ENCODE measurements at regions not wholly inside any gene's neighbourhood (a gene's known extent, or its start where the extent isn't known, plus 50 kb on each side); places are given as distances from the start of the nearest gene placed in this dataset.
A peak's percentile ranks its signal among the peaks of the same experiment; 100 is the strongest.

DNA sequence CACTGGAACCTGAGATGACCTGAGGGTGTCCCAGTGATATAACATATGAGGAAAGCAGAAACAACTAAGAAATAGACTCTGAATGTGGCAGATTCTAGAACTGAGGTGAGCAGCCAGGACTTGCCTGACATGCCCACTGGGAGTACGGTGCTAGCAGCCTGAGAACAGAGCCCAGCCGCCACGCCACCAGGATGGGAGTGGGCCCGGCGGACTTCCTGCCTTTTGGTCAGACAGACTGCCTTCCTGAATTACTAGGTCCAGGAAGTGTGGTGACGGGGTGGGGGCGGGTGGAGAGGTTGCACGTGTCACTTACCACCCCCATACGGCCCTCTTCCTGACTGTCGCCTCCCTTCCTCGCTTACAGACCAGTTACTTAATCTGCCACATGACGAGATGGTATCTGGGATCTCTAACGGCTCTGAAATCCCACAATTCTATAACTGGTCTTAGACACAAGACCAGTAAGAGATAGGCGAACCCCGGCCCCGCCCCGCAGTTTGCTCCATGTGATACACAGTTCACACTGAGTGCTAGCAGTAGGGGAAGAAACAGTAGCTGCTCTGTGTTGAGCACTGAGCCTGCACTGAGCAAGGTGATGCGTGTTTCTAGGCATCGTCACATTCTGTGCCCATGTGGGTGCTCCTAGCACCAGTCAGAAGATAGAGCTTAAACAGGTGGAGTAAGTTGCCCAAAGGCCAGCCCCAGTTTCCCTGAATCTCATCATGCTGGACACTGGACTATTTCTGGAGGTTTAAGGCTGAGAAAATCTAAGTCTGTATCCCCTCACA lies 95.7 kb downstream of the CPN2 start:
- Histone ChIP-seq H3K36me3 (ENCODE audit: low read depth) (no peaks in the 10 kb centered on the region), H3K27ac (ENCODE audit: poor library complexity, severe bottlenecking) (no peak overlapping the region), H3K4me1 (ENCODE audit: insufficient read depth, poor library complexity, severe bottlenecking) (no peaks in the 10 kb centered on the region), H3K9me3 (ENCODE audit: severe bottlenecking) (no peaks in the 10 kb centered on the region), H3K27me3 (ENCODE audit: insufficient read depth, poor library complexity, severe bottlenecking) (no peaks in the 10 kb centered on the region), H3K4me3 (ENCODE audit: severe bottlenecking) (no peak overlapping the region)
- ATAC-seq (ENCODE audit: low read depth) (0 out of 3 replicates have a peak, but pooled peaks have one; percentile 17), DNase-seq (ENCODE audit: low spot score) (no peak)
- TF ChIP-seq, protein P1, sequence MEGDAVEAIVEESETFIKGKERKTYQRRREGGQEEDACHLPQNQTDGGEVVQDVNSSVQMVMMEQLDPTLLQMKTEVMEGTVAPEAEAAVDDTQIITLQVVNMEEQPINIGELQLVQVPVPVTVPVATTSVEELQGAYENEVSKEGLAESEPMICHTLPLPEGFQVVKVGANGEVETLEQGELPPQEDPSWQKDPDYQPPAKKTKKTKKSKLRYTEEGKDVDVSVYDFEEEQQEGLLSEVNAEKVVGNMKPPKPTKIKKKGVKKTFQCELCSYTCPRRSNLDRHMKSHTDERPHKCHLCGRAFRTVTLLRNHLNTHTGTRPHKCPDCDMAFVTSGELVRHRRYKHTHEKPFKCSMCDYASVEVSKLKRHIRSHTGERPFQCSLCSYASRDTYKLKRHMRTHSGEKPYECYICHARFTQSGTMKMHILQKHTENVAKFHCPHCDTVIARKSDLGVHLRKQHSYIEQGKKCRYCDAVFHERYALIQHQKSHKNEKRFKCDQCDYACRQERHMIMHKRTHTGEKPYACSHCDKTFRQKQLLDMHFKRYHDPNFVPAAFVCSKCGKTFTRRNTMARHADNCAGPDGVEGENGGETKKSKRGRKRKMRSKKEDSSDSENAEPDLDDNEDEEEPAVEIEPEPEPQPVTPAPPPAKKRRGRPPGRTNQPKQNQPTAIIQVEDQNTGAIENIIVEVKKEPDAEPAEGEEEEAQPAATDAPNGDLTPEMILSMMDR (IDR thresholded peaks at IDR 0.05; ENCODE audit: poor library complexity, severe bottlenecking): no peak

DNA sequence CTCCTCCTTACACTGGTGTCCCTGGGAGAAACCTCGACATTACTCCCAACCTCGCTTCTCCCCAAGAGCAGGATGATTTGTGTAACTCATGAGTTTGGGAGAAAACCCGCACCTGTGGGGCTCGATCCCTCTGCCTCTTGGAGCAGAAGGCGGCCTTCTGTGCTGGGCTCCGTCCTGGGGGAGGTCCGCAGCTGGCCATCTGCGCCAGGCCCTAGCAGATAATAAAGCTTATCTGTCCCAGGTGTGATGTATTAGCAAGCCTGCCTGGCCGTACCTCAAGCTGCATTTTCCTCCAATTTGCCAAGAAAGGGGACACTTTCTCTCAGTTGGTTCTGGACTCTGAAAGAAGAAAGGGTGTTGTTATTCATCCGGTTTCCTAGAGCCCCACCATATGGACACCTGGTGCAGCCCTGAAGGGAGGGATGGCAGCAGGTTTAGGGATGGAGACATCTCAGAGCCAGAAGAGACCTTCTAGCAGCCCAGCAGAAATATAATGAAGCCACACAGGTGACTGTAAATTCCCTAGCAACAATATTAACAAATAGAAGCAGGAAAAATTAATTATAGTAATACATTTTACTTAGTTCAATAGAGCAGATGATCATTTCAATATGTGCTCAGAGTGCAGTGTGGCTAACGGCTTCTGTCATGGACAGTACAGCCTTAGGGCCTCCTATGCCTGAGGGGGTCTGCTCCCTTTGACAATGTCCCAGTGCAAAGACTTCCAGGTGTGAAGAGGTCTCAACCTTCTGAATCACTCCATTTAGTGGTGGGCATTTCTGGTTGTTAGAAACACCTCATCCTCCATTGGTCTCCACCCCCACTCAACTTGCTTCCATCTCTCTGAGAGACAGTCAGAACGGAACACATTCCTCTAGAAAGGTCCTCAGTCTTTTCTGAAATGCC lies 94.8 kb downstream of the CPN2 start:
- H3K4me3 ChIP-seq (ENCODE audit: severe bottlenecking): no peak overlapping the region
- ATAC-seq (ENCODE audit: low read depth) (no peak), DNase-seq (ENCODE audit: low spot score) (no peak)
- no peaks in the 10 kb centered on the region for H3K9me3 ChIP-seq (ENCODE audit: severe bottlenecking)
- TF ChIP-seq, protein P1 (IDR thresholded peaks at IDR 0.05; ENCODE audit: poor library complexity, severe bottlenecking): no peak
- H3K36me3 ChIP-seq (ENCODE audit: low read depth): no peaks in the 10 kb centered on the region
- H3K27ac ChIP-seq (ENCODE audit: poor library complexity, severe bottlenecking): no peak overlapping the region
- no peaks in the 10 kb centered on the region for H3K4me1 ChIP-seq (ENCODE audit: insufficient read depth, poor library complexity, severe bottlenecking)
- no peaks in the 10 kb centered on the region for H3K27me3 ChIP-seq (ENCODE audit: insufficient read depth, poor library complexity, severe bottlenecking)

DNA sequence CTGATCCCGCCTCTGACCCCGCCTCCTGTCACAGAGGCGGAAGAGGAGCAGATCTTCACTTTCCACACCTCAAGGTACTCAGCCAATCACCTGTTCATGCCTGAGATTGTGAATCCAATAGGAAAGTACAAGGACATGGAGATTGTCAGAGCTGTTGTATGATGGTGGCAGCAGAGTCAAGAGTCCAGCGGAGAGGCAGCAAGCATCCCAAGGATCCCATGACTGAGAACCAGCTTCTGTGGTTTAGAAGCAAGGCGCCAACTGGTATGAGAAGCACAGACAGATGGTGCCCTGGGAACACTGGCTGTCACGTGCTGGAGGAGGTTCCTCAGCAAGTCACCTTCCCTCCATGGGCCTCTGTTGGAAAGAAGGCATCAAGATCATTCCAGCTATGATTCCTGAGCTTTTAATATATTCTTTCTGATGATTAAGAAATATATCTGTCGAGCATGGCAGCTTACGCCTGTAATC lies 93.9 kb downstream of the CPN2 start:
- TF ChIP-seq, protein P1 (IDR thresholded peaks at IDR 0.05; ENCODE audit: poor library complexity, severe bottlenecking): no peak
- Histone ChIP-seq H3K36me3 (ENCODE audit: low read depth) (no peaks in the 10 kb centered on the region), H3K27ac (ENCODE audit: poor library complexity, severe bottlenecking) (no peak overlapping the region), H3K4me3 (ENCODE audit: severe bottlenecking) (no peak overlapping the region), H3K9me3 (ENCODE audit: severe bottlenecking) (no peaks in the 10 kb centered on the region), H3K27me3 (ENCODE audit: insufficient read depth, poor library complexity, severe bottlenecking) (no peaks in the 10 kb centered on the region), H3K4me1 (ENCODE audit: insufficient read depth, poor library complexity, severe bottlenecking) (no peaks in the 10 kb centered on the region)
- ATAC-seq (ENCODE audit: low read depth): no peak
- DNase-seq (ENCODE audit: low spot score): no peak

DNA sequence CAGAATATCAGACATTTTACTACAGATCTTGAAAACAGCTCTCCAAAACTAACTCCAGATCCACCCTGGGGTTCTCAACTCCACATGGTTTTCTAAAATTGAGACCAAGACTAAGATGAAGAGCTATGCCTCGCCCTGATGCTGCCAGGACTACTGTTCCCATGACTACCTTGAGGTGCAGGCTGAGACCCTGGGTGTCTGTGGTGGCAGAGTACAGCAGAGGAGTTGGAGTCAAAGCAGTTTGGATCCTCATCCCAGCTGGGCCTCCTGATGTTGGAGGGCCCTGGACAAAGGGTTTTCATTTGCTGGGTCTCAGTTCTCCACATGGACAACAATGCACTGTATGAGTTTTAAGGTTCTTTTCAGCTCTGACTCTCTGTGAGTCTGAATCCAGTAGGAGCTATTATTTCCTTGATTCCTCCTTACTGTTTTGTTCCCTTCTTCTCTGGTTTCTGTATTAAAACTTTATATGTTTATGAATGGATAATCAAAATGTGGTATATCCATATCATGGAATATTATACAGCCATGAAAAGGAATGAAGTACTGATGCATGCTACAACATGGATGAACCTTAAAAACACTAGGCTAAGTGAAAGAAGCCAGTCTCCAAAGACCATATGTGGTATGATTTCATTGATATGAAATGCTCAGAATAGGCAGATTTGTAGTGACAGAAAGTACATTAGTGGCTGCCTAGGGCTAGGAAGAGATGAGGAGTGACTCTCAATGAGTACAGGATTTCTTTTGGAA lies 93.0 kb downstream of the CPN2 start:
- TF ChIP-seq, protein P1 (IDR thresholded peaks at IDR 0.05; ENCODE audit: poor library complexity, severe bottlenecking): no peak
- no peaks in the 10 kb centered on the region for H3K27me3 ChIP-seq (ENCODE audit: insufficient read depth, poor library complexity, severe bottlenecking)
- no peak for ATAC-seq (ENCODE audit: low read depth)
- H3K36me3 ChIP-seq (ENCODE audit: low read depth): no peaks in the 10 kb centered on the region
- DNase-seq (ENCODE audit: low spot score): no peak
- H3K4me1 ChIP-seq (ENCODE audit: insufficient read depth, poor library complexity, severe bottlenecking): no peaks in the 10 kb centered on the region
- H3K4me3 ChIP-seq (ENCODE audit: severe bottlenecking): no peak overlapping the region
- no peak overlapping the region for H3K27ac ChIP-seq (ENCODE audit: poor library complexity, severe bottlenecking)
- no peaks in the 10 kb centered on the region for H3K9me3 ChIP-seq (ENCODE audit: severe bottlenecking)
